GM23338 (cell line): ENCODE measurements at regions not wholly inside any gene's neighbourhood (a gene's known extent, or its start where the extent isn't known, plus 50 kb on each side); places are given as distances from the start of the nearest gene placed in this dataset.

ENCODE experiments used
- ATAC-seq: fragments of 200-7000 bp; cut with Tn5 transposase; 3 replicates; pipeline ENCODE4 v1.9.1; 2020
- DNase-seq: peaks from one replicate; pipeline ENCODE4 v3.0.0-alpha.2; 2015; ENCODE audit warnings: low spot score
- H2AFZ ChIP-seq: fragments of 200-600 bp; sonication (generic); 2 replicates; pipeline ENCODE4 v1.8.0; 2016; ENCODE audit warnings: antibody characterized with exemption, mild to moderate bottlenecking, moderate library complexity
- H3F3A ChIP-seq: fragments of 200-600 bp; sonication (generic); replicated peaks from 2 replicates; pipeline ENCODE4 v1.8.0; 2017; ENCODE audit warnings: antibody characterized with exemption, mixed run types, low read depth
- H3K27ac ChIP-seq: fragments of 200-600 bp; sonication (generic); 2 replicates; pipeline ENCODE4 v1.6.1; 2016; ENCODE audit warnings: low read depth
- H3K27me3 ChIP-seq: fragments of 200-600 bp; sonication (generic); 2 replicates; pipeline ENCODE4 v1.8.0; 2016; ENCODE audit warnings: mild to moderate bottlenecking, mixed run types, moderate library complexity; ENCODE audit not compliant: insufficient read depth
- H3K36me3 ChIP-seq: fragments of 200-600 bp; sonication (generic); 2 replicates; pipeline ENCODE4 v1.8.0; 2016; ENCODE audit warnings: mild to moderate bottlenecking; ENCODE audit not compliant: insufficient read depth
- H3K4me1 ChIP-seq: fragments of 200-600 bp; sonication (generic); 2 replicates; pipeline ENCODE4 v1.8.0; 2016; ENCODE audit warnings: mild to moderate bottlenecking, moderate library complexity; ENCODE audit not compliant: insufficient read depth
- H3K4me2 ChIP-seq: fragments of 200-600 bp; sonication (generic); 2 replicates; pipeline ENCODE4 v1.7.1; 2017; ENCODE audit warnings: mixed run types
- H3K4me3 ChIP-seq: fragments of 200-600 bp; sonication (generic); 2 replicates; pipeline ENCODE4 v1.6.1; 2016; ENCODE audit warnings: mixed run types
- H3K79me2 ChIP-seq: fragments of 200-600 bp; sonication (generic); replicated peaks from 2 replicates; pipeline ENCODE4 v1.8.0; 2017; ENCODE audit warnings: mild to moderate bottlenecking; ENCODE audit not compliant: insufficient read depth
- H3K9me2 ChIP-seq: fragments of 200-600 bp; sonication (generic); 2 replicates; pipeline ENCODE4 v1.8.0; 2017; ENCODE audit not compliant: insufficient read depth
- H4K20me1 ChIP-seq: fragments of 200-600 bp; sonication (generic); replicated peaks from 2 replicates; pipeline ENCODE4 v1.8.0; 2017; ENCODE audit warnings: mild to moderate bottlenecking; ENCODE audit not compliant: insufficient read depth
- H3K27ac Mint-ChIP-seq: 2 replicates; pipeline ENCODE4 v1.8.0; 2020; ENCODE audit warnings: inconsistent platforms, mild to moderate bottlenecking, moderate library complexity, mixed read lengths
- H3K27me3 Mint-ChIP-seq: 3 replicates; pipeline ENCODE4 v1.8.0; 2022; ENCODE audit warnings: low read depth, mild to moderate bottlenecking, moderate library complexity, mixed read lengths, inconsistent platforms; ENCODE audit not compliant: insufficient read depth, poor library complexity
- H3K36me3 Mint-ChIP-seq: 3 replicates; pipeline ENCODE4 v1.8.0; 2021; ENCODE audit warnings: low read depth, mild to moderate bottlenecking, inconsistent platforms, moderate library complexity, mixed read lengths
- H3K4me1 Mint-ChIP-seq: 3 replicates; pipeline ENCODE4 v1.8.0; 2020; ENCODE audit warnings: mild to moderate bottlenecking, inconsistent platforms, mixed read lengths
- H3K4me3 Mint-ChIP-seq: 3 replicates; pipeline ENCODE4 v1.8.0; 2021; ENCODE audit warnings: moderate library complexity, mild to moderate bottlenecking, inconsistent platforms, mixed read lengths
- H3K9me3 Mint-ChIP-seq: 3 replicates; pipeline ENCODE4 v1.8.0; 2020; ENCODE audit warnings: moderate library complexity, mild to moderate bottlenecking, inconsistent platforms, mixed read lengths
- CREB1 ChIP-seq: fragments of 250-450 bp; sonication (Bioruptor Pico); IDR thresholded peaks from 2 replicates; pipeline ENCODE4 v1.5.0; 2020; ENCODE audit warnings: low read depth, mild to moderate bottlenecking, moderate library complexity
- EZH2 ChIP-seq: fragments of 200-600 bp; sonication (generic); IDR thresholded peaks from one replicate; pipeline ENCODE4 v1.8.0; 2017; ENCODE audit warnings: antibody characterized with exemption, mild to moderate bottlenecking, low read depth; ENCODE audit not compliant: unreplicated experiment
- EZH2phosphoT487 ChIP-seq: fragments of 200-600 bp; sonication (generic); IDR thresholded peaks from one replicate; pipeline ENCODE4 v1.8.1; 2018; ENCODE audit warnings: antibody characterized with exemption; ENCODE audit not compliant: unreplicated experiment
- JUNB ChIP-seq: IDR thresholded peaks from one replicate; pipeline ENCODE4 v1.6.1; 2016; ENCODE audit warnings: antibody characterized with exemption; ENCODE audit not compliant: unreplicated experiment
- NANOG ChIP-seq: IDR thresholded peaks from 2 replicates; pipeline ENCODE4 v1.6.1; 2016; ENCODE audit warnings: antibody characterized with exemption, borderline replicate concordance
- POLR2AphosphoS5 ChIP-seq: IDR thresholded peaks from 2 replicates; pipeline ENCODE4 v1.6.1; 2016; ENCODE audit warnings: antibody characterized with exemption, low read depth
- REST ChIP-seq: IDR thresholded peaks from one replicate; pipeline ENCODE4 v1.6.1; 2018; ENCODE audit warnings: antibody characterized with exemption; ENCODE audit not compliant: unreplicated experiment
- STAT1 ChIP-seq: IDR thresholded peaks from one replicate; pipeline ENCODE4 v1.6.1; 2016; ENCODE audit warnings: antibody characterized with exemption; ENCODE audit not compliant: unreplicated experiment
- ZNF114 ChIP-seq: fragments of 250-450 bp; sonication (Bioruptor Pico); IDR thresholded peaks from 2 replicates; pipeline ENCODE4 v1.5.0; 2020; ENCODE audit warnings: mild to moderate bottlenecking, moderate library complexity
- ZNF331 ChIP-seq: fragments of 250-450 bp; sonication (Bioruptor Pico); IDR thresholded peaks from 2 replicates; pipeline ENCODE4 v1.5.0; 2020; ENCODE audit warnings: low read depth, mild to moderate bottlenecking, moderate library complexity
- ZNF462 ChIP-seq: fragments of 250-450 bp; sonication (Bioruptor Pico); IDR thresholded peaks from 2 replicates; pipeline ENCODE4 v1.5.0; 2020; ENCODE audit warnings: mild to moderate bottlenecking, moderate library complexity
- TF ChIP-seq, protein P1 (sequence below): IDR thresholded peaks from 2 replicates; pipeline ENCODE4 v1.6.1; 2016; ENCODE audit warnings: antibody characterized with exemption

DNA sequence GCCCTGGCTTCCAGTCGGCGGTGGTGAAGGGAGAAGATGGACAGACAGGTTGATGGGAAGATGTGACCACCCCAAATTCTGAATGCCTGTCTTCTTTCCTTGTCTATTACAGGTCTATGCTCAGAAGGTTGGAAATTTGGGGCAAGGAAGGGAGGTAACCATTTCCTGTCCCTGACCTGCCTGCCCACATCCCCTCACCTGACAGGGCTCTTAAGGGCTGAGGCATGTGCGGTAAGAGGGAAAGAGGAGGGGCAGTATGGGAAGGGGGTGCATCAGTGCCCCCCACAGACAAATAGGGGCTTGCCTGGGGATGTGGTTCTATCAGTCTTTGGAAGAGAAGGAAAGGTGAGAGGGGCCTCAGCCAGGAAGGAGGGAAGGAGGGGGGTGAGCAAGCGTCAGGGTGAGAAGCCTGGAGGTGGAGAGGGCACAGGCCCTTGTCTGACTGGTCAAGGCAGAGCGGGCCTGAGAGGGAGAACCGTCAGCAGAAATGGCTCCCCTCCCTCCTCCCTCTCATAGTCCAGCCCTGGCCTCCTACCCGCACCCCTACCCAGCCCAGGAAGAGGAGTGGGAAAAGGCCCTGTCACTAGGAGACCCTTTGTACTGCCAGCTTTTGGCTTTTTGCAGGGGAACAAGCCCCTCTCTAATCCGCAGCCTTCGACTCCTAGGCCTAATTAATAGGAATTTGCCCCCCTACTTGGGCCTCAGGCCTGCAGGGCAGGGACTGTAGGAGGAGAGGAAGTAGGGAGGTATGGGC, 104.4 kb upstream of the FOXP4 start (continued):
- TF ChIP-seq, protein P1, sequence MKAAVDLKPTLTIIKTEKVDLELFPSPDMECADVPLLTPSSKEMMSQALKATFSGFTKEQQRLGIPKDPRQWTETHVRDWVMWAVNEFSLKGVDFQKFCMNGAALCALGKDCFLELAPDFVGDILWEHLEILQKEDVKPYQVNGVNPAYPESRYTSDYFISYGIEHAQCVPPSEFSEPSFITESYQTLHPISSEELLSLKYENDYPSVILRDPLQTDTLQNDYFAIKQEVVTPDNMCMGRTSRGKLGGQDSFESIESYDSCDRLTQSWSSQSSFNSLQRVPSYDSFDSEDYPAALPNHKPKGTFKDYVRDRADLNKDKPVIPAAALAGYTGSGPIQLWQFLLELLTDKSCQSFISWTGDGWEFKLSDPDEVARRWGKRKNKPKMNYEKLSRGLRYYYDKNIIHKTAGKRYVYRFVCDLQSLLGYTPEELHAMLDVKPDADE: no peak
- TF ChIP-seq REST (no peak), POLR2AphosphoS5 (no peak), JUNB (no peak), EZH2 (no peak), EZH2phosphoT487 (no peak), NANOG (no peak), ZNF331 (CRISPR knock-in tag) (no peak), ZNF114 (CRISPR knock-in tag) (no peak)

- DNase-seq: no peak
- Mint-ChIP-seq H3K27ac (no peak overlapping the region), H3K9me3 (no peaks in the 10 kb centered on the region), H3K27me3 (peaks cover 40% of the 10 kb centered on the region), H3K4me1 (peaks cover 45% of the 10 kb centered on the region), H3K36me3 (no peaks in the 10 kb centered on the region), H3K4me3 (peak overlapping the region; percentile 60)
- Histone ChIP-seq H3K36me3 (no peaks in the 10 kb centered on the region), H3K4me3 (peak overlapping the region; percentile 82; the same call in 1 of the 2 replicates), H3K9me2 (no peaks in the 10 kb centered on the region), H3F3A (peaks cover 3% of the 10 kb centered on the region; the same call in 1 of the 2 replicates), H4K20me1 (no peaks in the 10 kb centered on the region), H3K27ac (no peak overlapping the region), H3K4me2 (peak overlapping the region; percentile 97), H3K27me3 (peaks cover 53% of the 10 kb centered on the region), H3K79me2 (no peaks in the 10 kb centered on the region), H2AFZ (peak overlapping the region; percentile 80; the same call in 1 of the 2 replicates), H3K4me1 (peaks cover 37% of the 10 kb centered on the region)
- no peak for ATAC-seq
- TF ChIP-seq, protein P1: no peak
- TF ChIP-seq JUNB (no peak), ZNF331 (CRISPR knock-in tag) (no peak), STAT1 (no peak), CREB1 (CRISPR knock-in tag) (no peak), EZH2phosphoT487 (no peak), POLR2AphosphoS5 (no peak), NANOG (no peak), ZNF462 (CRISPR knock-in tag) (no peak)
Observed at GRCh38 chr6:41442352-41442672, 103.9 kb upstream of the FOXP4 start.
